Putamen (tissue), 1 donor: ENCODE measurements at regions not wholly inside any gene's neighbourhood (a gene's known extent, or its start where the extent isn't known, plus 50 kb on each side); places are given as distances from the start of the nearest gene placed in this dataset.
A peak's percentile ranks its signal among the peaks of the same experiment; 100 is the strongest.

Source experiments
- DNase-seq: peaks from one replicate; pipeline ENCODE4 v3.0.0-alpha.2; 2016; ENCODE audit warnings: low spot score

DNA sequence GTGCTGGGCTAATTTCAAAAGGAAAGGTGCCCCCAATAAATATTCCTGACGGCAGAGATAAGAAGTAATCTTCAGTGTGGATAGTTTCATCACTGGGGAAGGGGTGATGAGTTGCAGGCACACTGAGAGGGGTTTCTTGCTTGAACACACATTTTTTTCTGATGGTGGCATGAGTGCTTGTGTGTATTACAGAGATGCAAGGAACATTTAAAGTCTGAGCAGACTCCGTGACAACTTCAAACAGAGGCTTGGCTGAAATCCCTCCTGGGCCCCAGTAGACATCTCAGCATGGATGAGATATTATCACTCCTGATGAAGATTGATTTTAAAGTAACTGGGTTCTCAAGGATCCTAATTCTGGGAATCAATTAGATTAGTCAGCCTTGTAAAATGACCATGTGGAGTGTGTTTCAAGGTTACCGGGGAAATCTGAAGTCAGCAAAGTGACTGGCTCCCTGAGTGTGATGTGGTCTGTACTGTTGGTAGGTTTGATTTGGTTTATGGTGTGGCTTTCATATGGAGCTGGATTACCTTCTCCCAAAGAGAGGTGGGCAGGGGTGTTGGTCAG is 435.8 kb upstream of the EEF2KMT start:
- no peak for DNase-seq

DNA sequence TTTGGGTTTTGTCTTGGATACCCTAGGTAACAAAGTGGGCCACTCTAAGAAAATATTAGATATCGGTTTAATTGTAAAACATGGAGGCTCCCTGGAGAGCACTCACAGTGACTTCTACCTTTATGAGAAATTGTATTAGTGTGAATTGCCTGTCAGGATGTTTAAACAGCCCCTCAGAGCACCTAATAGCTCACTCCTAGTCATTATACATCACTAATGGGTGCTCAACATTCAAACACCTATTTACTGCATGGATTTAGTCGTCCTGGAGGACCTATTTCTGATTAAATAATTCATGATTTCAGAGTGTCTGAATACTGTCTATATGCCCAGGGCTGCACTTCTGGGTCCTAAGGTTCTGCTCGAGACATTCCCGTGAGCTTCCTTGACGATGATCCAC is 430.2 kb upstream of the EEF2KMT start:
- no peak for DNase-seq

DNA sequence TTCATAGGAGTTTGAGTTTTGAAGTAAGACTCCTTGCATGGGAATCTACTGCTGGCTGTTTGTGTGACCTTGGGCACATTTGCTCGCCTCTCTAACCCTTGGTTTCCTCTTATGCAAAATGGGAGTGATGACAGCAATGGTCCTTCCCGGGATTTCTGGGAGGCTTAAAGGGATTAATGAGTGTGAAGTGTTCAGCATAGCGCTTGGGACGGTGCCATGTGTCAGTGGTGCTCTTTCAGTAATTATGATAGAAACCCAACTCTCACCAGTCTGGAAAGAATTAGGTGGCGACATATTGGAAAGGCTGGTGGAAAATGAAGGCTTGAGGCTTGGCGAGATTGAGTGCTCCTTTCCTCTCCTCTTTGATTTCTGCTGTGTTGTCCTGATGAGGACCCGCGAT is 429.2 kb upstream of the EEF2KMT start:
- DNase-seq = no peak

DNA sequence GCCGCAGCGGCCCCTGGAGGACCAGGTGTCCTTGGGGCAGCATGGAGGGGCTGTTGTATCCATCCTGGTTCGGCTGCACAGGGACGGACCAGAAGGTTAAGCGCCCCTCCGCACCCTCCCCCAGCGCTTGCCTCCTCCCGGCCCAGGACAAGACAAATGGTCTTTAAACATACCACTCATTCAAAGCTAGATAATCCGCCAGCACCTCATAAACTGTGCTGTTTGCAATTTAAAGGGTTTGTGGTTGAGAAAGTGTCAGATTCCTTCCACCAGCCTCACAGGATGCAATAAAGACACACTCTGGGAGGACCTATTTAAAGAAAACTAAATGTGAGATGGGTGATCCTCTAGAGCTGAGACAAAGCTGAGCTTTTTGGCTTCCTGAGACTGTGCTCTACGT is 426.2 kb upstream of the EEF2KMT start:
- no peak for DNase-seq

GRCh38 chr16:5516115-5516514 is 418.5 kb upstream of the EEF2KMT start:
- DNase-seq = no peak

GRCh38 chr16:5512014-5512413 is 414.4 kb upstream of the EEF2KMT start:
- no peak for DNase-seq

- DNase-seq = no peak
Observed at GRCh38 chr16:5510819-5511370, 413.3 kb upstream of the EEF2KMT start.

DNA sequence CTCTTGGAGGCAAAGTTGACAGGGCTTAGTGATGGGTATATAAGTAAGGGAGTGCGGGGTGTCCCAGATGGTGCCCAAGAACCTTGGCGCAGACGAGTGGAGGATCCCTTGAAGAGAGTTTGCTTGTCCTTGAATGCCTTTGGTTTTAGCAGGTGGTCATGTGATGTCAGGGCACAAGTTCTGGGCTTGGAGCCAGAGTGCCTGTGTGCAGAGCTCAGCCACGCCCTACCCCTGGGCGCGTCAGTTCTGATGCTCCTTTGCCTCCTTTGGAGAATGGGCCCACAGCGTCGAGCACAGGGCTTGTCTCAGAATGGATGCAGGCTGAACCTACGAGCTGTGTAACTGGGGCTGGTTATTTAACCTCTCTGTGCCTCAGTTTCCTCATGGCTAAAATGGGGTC is 412.2 kb upstream of the EEF2KMT start:
- no peak for DNase-seq

- no peak for DNase-seq
Observed at GRCh38 chr16:5509336-5509735, 411.7 kb upstream of the EEF2KMT start.

- no peak for DNase-seq
Observed at GRCh38 chr16:5508371-5508770, 410.8 kb upstream of the EEF2KMT start.

DNA sequence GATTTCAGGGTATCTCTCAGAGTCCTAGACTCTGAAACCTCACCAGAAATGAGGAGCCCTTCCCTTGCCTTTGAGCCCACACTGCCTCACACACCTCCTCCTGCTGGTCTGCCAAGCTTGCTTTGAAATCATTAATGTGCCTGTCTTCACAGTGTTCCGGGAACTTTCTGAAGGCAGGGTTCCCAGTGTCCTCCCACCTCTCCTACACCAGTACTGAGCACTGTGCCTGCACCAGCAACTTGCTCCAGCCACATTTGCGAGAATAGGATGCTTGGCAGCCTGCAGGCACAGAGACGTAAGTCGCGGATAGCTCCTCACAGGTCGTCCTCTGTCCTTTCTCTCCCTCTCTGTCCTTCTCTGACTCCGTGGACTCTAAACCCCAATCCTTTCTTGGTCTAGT is 408.4 kb upstream of the EEF2KMT start:
- peak; percentile 49 for DNase-seq

GRCh38 chr16:5505091-5505887 is 407.7 kb upstream of the EEF2KMT start:
- no peak for DNase-seq

DNA sequence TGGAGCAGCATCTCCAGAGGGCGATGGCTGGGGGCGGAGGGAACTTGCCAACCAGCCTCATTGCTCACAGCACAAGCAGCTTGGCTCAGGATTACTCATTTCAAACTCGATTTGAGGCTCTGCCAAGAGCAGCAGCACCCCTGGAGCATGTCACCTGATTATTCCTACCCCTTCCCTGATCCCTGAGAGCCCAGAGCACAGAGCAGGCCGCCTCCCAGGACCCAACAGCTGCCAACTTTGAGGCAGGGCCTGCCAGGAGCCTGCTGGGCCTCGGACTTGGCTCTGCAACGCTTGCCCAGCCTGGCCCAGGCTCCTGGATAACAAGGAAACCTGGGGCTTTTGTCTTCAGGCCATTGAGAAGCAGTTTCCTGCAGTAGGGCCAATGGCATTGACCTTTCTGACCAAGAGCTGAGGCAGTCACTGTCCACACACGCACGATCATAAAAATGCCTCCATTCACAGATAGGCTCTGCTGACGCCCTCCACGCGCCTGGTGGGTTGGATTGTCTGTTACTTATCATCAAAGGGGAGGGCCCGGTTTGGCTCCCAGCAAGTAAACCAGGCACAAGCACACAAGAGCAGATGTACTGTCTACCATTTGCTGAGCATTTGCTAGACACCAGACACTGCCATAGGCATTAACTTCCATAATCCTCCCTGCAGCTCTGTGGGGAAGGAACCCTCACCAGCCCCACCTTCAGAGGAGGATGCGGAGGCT is 406.6 kb upstream of the EEF2KMT start:
- peak; percentile 42 for DNase-seq

DNA sequence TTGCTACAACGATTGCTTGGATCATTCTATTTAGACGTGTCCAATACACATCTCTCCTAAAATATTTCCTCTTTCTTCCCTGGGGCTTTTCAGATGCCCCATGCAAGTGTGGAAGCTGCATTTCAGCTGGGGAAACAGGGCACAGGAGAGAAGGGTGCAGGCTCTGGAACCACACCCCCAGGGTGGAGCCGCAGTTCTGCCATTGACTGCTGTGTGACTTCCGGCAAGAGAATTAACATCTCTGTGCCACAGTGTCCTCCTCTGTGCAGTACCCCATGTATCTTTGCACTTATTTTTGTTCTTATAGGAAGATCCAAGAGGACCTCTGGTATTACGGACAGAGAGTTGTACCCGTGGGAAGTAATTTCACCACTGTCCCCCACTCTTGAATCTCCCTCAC is 405.3 kb upstream of the EEF2KMT start:
- no peak for DNase-seq

DNA sequence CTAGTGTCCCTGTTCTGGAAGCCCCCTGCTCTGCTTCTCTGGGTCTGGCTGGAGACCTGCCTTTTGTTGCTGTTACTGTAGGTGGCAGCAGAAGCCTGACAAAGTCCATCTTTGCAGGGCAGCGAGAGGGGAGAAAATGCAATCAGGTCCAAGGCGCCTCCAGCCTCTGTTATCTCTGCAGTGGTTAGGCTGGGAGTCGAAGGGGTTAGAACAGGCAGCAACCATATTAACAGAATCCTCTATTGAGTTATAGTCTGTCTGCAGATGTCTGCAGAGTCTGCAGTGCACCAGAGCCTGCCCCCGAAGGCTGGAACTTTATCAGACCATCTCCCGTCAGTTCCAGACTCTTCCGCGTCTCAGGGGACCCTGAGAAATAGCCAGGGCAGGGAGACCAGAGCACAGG is 404.9 kb upstream of the EEF2KMT start:
- no peak for DNase-seq

DNA sequence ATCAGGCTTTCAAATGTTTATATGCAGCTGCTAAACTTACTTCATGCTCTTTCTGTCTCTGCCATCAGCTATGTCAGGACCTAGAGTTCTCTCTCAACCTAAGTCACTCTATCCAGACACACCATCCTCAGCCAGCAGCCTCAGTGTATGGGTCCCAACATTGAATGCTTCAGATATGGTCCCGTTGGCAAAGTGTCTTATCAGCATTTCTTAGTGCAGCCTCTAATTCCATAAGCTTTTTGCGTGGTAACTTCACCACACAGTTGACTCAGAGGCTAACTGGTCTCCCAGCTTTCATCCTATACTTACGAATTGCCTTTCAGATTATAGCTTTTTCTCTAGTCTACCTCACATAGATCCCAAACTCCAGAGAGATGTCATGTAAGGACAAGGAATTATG is 402.9 kb upstream of the EEF2KMT start:
- no peak for DNase-seq

- no peak for DNase-seq
Observed at GRCh38 chr16:5498562-5498961, 401.0 kb upstream of the EEF2KMT start.

DNA sequence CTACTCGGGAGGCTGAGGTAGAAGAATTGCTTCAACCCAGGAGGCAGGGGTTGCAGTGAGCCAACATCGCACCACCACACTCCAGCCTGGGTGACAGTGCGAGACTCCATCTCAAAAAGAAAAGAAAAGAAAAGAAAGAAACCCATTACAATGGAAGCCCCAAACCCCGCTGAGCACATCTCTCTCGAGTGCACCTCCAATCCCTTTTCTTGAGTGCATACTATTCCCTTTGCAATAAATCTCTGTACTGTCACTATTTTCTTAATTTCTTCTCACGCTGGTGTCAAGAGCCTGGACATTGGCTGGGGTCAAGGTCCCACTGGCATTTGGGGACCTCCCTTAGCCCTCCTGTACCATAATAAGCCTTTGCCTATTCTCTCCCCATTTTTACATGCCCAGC is 398.4 kb upstream of the EEF2KMT start:
- no peak for DNase-seq

DNA sequence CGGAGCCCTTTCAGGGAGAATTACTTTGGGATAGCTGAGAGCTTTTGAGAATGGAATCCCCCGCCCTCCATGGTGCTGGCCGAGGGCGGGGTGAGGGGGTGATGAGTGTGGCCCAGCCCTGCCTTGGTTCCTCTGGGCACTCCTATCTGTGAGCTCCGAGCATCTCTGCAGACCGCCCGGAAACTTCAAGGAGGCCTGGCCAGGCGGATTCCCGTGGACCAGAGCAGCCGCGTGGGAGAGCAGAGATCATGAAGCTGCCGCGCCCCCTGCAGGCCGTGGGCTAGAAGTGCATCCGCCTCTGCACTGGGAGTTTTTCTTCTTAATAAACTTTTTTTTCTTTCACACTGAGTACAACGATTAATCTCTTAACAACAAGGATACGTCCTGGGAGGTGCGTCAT is 392.9 kb upstream of the EEF2KMT start:
- peak; percentile 15 for DNase-seq

DNA sequence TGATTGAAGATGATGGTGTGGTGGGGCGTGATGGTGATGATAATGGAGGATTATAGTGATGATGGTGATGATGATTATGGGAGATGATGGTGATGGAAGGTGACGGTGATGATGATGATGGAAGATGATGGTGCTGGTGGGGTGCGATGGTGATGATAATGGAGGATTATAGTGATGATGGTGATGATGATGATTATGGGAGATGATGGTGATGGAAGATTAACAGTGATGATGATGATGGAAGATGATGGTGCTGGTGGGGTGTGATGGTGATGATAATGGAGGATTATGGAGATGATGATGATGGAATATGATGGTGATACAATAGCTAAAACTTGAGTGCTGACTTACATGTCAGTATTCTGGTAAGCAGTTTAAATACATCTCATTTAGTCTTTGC is 391.0 kb upstream of the EEF2KMT start:
- no peak for DNase-seq

GRCh38 chr16:5487728-5488127 is 390.1 kb upstream of the EEF2KMT start:
- no peak for DNase-seq

GRCh38 chr16:5482256-5482655 is 384.7 kb upstream of the EEF2KMT start:
- no peak for DNase-seq
